A549 (cell line): ENCODE measurements at regions not wholly inside any gene's neighbourhood (a gene's known extent, or its start where the extent isn't known, plus 50 kb on each side); places are given as distances from the start of the nearest gene placed in this dataset.

Source experiments
- ATAC-seq, 2 experiments: fragments of 200-7000 bp in 1 of 2; fragments of >200 bp in 1 of 2; cut with Nextera tagmentation in 1 of 2; cut with Tn5 transposase in 1 of 2; 3 replicates each; pipeline versions ENCODE4 v1.8.0 to v1.9.1; 2018 to 2020; ENCODE audit warnings: mild to moderate bottlenecking in 1 of 2, moderate library complexity in 1 of 2
- CTCF ChIA-PET: fragments of 300-600 bp; sonication (Branson Sonifier 250); formaldehyde crosslinking; extraction: SDS; loops from one replicate; lab custom pipeline; 2021; ENCODE audit warnings: antibody characterized with exemption, inconsistent platforms; lab: Yijun Ruan, JAX
- POLR2A ChIA-PET: fragments of 350-600 bp; formaldehyde crosslinking; extraction: SDS; loops from one replicate; lab custom pipeline; 2021; ENCODE audit warnings: antibody characterized with exemption, inconsistent platforms; lab: Yijun Ruan, JAX
- DNase-seq, 2 experiments: peaks; one replicate each; pipeline versions ENCODE4 v3.0.0 to v3.0.0-alpha.2; 2011 to 2016; ENCODE audit warnings: low read depth in 1 of 2, low spot score in 1 of 2
- FAIRE-seq: peaks from 2 replicates; lab custom pipeline; 2011; peaks lifted over from hg19 to GRCh38; lab: Jason Lieb, UNC
- H3K27ac ChIP-seq, 2 experiments: fragments of >200 bp; sonication (Bioruptor Twin); formaldehyde crosslinking; 3 replicates each; pipeline ENCODE4 v1.5.1; 2016 to 2017
- H3K4me1 ChIP-seq: fragments of >200 bp; sonication (Bioruptor Twin); formaldehyde crosslinking; 3 replicates; pipeline ENCODE4 v1.6.1; 2016
- H3K4me2 ChIP-seq: fragments of >200 bp; sonication (Bioruptor Twin); formaldehyde crosslinking; 3 replicates; pipeline ENCODE4 v1.6.1; 2016
- H3K4me3 ChIP-seq: fragments of >200 bp; sonication (Bioruptor Twin); formaldehyde crosslinking; 3 replicates; pipeline ENCODE4 v1.5.1; 2016
- H3K9me3 ChIP-seq: fragments of >200 bp; sonication (Bioruptor Twin); formaldehyde crosslinking; 3 replicates; pipeline ENCODE4 v1.6.1; 2016
- CBX2 ChIP-seq: fragments of 200-600 bp; sonication (generic); IDR thresholded peaks from 2 replicates; pipeline ENCODE4 v1.6.1; 2016; ENCODE audit warnings: low read depth, mild to moderate bottlenecking, borderline replicate concordance
- CHD2 ChIP-seq: fragments of 150-350 bp; IDR thresholded peaks from 2 replicates; pipeline ENCODE4 v1.6.1; 2014; ENCODE audit warnings: low read length; ENCODE audit not compliant: partially characterized antibody
- EP300 ChIP-seq, 2 experiments: fragments of >200 bp; sonication (Bioruptor Twin); formaldehyde crosslinking; IDR thresholded peaks; 2 replicates in 1 of 2; 3 replicates in 1 of 2; pipeline ENCODE4 v1.6.1; 2016 to 2017
- ESRRA ChIP-seq: fragments of 150-350 bp; IDR thresholded peaks from 2 replicates; pipeline ENCODE4 v1.6.1; 2014; ENCODE audit warnings: mild to moderate bottlenecking, low read length, borderline replicate concordance
- FOSB ChIP-seq: fragments of 250-450 bp; sonication (Bioruptor Pico); IDR thresholded peaks from 2 replicates; pipeline ENCODE4 v1.5.0; 2020; ENCODE audit warnings: mild to moderate bottlenecking, moderate library complexity
- FOXS1 ChIP-seq: fragments of 250-450 bp; sonication (Bioruptor Pico); IDR thresholded peaks from 2 replicates; pipeline ENCODE4 v1.5.0; 2020; ENCODE audit warnings: mild to moderate bottlenecking, moderate library complexity
- HEYL ChIP-seq: fragments of 250-450 bp; sonication (Bioruptor Pico); IDR thresholded peaks from 2 replicates; pipeline ENCODE4 v1.8.0; 2021; ENCODE audit warnings: mild to moderate bottlenecking, moderate library complexity
- HOXA7 ChIP-seq: fragments of 250-450 bp; sonication (Bioruptor Pico); IDR thresholded peaks from 2 replicates; pipeline ENCODE4 v1.5.0; 2020; ENCODE audit warnings: mild to moderate bottlenecking, moderate library complexity
- HOXB13 ChIP-seq: fragments of 250-450 bp; sonication (Bioruptor Pico); IDR thresholded peaks from 2 replicates; pipeline ENCODE4 v1.5.0; 2020; ENCODE audit warnings: low read depth, mild to moderate bottlenecking, moderate library complexity
- HOXB5 ChIP-seq: fragments of 250-450 bp; sonication (Bioruptor Pico); IDR thresholded peaks from 2 replicates; pipeline ENCODE4 v1.5.0; 2020; ENCODE audit warnings: mild to moderate bottlenecking, moderate library complexity
- JUNB ChIP-seq: fragments of >200 bp; sonication (Bioruptor Twin); formaldehyde crosslinking; IDR thresholded peaks from 2 replicates; pipeline ENCODE4 v1.6.1; 2016
- KDM1A ChIP-seq: fragments of 200-600 bp; sonication (generic); IDR thresholded peaks from 2 replicates; pipeline ENCODE4 v1.6.1; 2016; ENCODE audit warnings: low read depth, mild to moderate bottlenecking
- KDM5A ChIP-seq: fragments of 200-600 bp; sonication (generic); IDR thresholded peaks from 2 replicates; pipeline ENCODE4 v1.6.1; 2016; ENCODE audit warnings: antibody characterized with exemption, mild to moderate bottlenecking
- MAFK ChIP-seq: fragments of 450-650 bp; IDR thresholded peaks from 2 replicates; pipeline ENCODE4 v1.6.1; 2014; ENCODE audit not compliant: partially characterized antibody
- NR3C1 ChIP-seq: fragments of >200 bp; sonication (Bioruptor Twin); formaldehyde crosslinking; IDR thresholded peaks from 3 replicates; pipeline ENCODE4 v1.6.1; 2017
- POLR2AphosphoS2 ChIP-seq: conservative IDR thresholded peaks from 2 replicates; pipeline ENCODE4 v1.6.1; 2012; ENCODE audit warnings: low read length, improper control_type of control experiment, inconsistent platforms
- RCOR1 ChIP-seq: fragments of 150-350 bp; IDR thresholded peaks from 2 replicates; pipeline ENCODE4 v1.6.1; 2014; ENCODE audit warnings: antibody characterized with exemption, low read length, low read depth
- RNF2 ChIP-seq: fragments of 200-600 bp; sonication (generic); IDR thresholded peaks from 2 replicates; pipeline ENCODE4 v1.6.1; 2016; ENCODE audit warnings: low read depth, mild to moderate bottlenecking, antibody characterized with exemption, moderate library complexity, borderline replicate concordance
- SMC3 ChIP-seq: fragments of >200 bp; sonication (Bioruptor Twin); formaldehyde crosslinking; IDR thresholded peaks from 3 replicates; pipeline ENCODE4 v1.6.1; 2018; ENCODE audit warnings: inconsistent platforms
- TFCP2L1 ChIP-seq: fragments of 250-450 bp; sonication (Bioruptor Pico); IDR thresholded peaks from 2 replicates; pipeline ENCODE4 v1.5.0; 2021; ENCODE audit warnings: mild to moderate bottlenecking
- TP53 ChIP-seq: fragments of 250-450 bp; sonication (Bioruptor Pico); IDR thresholded peaks from 2 replicates; pipeline ENCODE4 v1.5.0; 2021; ENCODE audit warnings: mild to moderate bottlenecking, moderate library complexity
- ZC3H11A ChIP-seq: fragments of 450-650 bp; IDR thresholded peaks from 2 replicates; pipeline ENCODE4 v1.6.1; 2014; ENCODE audit warnings: antibody characterized with exemption, mild to moderate bottlenecking
- ZFP36 ChIP-seq: fragments of 450-650 bp; IDR thresholded peaks from 2 replicates; pipeline ENCODE4 v1.6.1; 2014; ENCODE audit warnings: borderline replicate concordance; ENCODE audit not compliant: partially characterized antibody
- WGBS: methylation state at CpG from one replicate; pipeline ENCODE4 v1.1.6; 2017; ENCODE audit errors: missing lambda C conversion rate; 5-methylcytosine and 5-hydroxymethylcytosine counted together
- TF ChIP-seq, protein P1 (sequence below): IDR thresholded peaks from 2 replicates; pipeline ENCODE4 v1.6.1; 2012; ENCODE audit warnings: low read depth, borderline replicate concordance
- TF ChIP-seq, protein P2 (sequence below): fragments of >200 bp; sonication (Bioruptor Twin); formaldehyde crosslinking; IDR thresholded peaks from 3 replicates; pipeline ENCODE4 v1.5.1; 2016
- TF ChIP-seq, protein P3 (sequence below): fragments of >200 bp; sonication (Bioruptor Twin); formaldehyde crosslinking; IDR thresholded peaks from 2 replicates; pipeline ENCODE4 v1.6.1; 2016
- TF ChIP-seq, protein P4 (sequence below): fragments of 250-450 bp; sonication (Bioruptor Pico); IDR thresholded peaks from 2 replicates; pipeline ENCODE4 v1.5.0; 2021; ENCODE audit warnings: mild to moderate bottlenecking, moderate library complexity, borderline replicate concordance
- TF ChIP-seq, protein P5 (sequence below): fragments of 250-450 bp; sonication (Bioruptor Pico); IDR thresholded peaks from 2 replicates; pipeline ENCODE4 v1.5.0; 2020; ENCODE audit warnings: low read depth, mild to moderate bottlenecking, moderate library complexity
- TF ChIP-seq, protein P6 (sequence below): IDR thresholded peaks from 2 replicates; pipeline ENCODE4 v1.6.1; 2012
- TF ChIP-seq, protein P7 (sequence below): fragments of >200 bp; sonication (Bioruptor Twin); formaldehyde crosslinking; IDR thresholded peaks from 3 replicates; pipeline ENCODE4 v1.6.1; 2016

DNA sequence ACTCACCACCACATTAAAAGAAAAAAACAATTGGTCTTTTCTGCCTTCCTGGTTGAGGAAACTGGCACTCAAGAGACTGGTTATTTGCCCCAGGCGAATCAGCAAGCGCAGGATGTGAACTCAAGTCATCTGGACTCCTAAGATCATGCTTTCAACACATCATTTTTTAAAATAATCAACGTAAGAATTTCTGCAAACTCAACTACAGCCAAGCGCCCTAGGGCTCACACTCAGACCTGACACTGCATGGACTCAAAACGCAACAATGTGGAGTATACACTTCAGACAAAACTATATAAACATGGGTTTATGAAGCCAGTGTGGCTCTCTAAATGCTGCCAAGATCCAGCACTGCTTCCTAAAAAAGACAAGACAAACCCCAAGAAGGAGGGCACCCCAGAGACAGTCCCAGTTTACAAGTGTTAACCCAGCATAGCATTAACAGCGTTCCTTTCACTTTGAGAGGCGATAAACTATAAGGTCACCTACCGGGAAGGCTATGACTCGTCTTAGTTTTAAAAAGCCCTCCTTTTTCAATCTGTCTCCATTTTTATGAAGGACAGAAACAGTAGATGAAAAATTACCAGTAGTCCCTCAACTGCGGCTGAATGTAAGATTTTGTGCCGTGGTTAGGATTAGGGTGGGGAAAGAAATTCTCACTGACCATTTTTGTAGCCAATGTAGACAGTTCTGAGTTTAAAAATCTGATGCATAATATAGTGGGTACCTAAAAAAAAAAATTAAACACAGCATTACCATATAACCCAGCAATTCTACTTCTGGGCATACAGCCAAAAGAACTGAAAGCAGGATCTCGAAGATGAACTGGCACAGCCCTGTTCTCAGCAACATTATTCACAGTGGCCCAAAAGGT lies 54.8 kb downstream of the SIPA1L2 start:
- TF ChIP-seq CHD2 (no peak), HOXB13 (CRISPR knock-in tag) (no peak), ZC3H11A (no peak), RNF2 (no peak), TP53 (CRISPR knock-in tag) (no peak), JUNB (no peak), CBX2 (no peak), KDM1A (no peak), ESRRA (no peak), RCOR1 (no peak), EP300 (IDR thresholded peaks at IDR 0.05) (no peak), HOXA7 (no peak), HEYL (CRISPR knock-in tag) (no peak), POLR2AphosphoS2 (no peak), HOXB5 (CRISPR knock-in tag) (no peak), KDM5A (no peak), NR3C1 (no peak)
- TF ChIP-seq, protein P1, sequence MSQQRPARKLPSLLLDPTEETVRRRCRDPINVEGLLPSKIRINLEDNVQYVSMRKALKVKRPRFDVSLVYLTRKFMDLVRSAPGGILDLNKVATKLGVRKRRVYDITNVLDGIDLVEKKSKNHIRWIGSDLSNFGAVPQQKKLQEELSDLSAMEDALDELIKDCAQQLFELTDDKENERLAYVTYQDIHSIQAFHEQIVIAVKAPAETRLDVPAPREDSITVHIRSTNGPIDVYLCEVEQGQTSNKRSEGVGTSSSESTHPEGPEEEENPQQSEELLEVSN, result no peak
- TF ChIP-seq, protein P2, sequence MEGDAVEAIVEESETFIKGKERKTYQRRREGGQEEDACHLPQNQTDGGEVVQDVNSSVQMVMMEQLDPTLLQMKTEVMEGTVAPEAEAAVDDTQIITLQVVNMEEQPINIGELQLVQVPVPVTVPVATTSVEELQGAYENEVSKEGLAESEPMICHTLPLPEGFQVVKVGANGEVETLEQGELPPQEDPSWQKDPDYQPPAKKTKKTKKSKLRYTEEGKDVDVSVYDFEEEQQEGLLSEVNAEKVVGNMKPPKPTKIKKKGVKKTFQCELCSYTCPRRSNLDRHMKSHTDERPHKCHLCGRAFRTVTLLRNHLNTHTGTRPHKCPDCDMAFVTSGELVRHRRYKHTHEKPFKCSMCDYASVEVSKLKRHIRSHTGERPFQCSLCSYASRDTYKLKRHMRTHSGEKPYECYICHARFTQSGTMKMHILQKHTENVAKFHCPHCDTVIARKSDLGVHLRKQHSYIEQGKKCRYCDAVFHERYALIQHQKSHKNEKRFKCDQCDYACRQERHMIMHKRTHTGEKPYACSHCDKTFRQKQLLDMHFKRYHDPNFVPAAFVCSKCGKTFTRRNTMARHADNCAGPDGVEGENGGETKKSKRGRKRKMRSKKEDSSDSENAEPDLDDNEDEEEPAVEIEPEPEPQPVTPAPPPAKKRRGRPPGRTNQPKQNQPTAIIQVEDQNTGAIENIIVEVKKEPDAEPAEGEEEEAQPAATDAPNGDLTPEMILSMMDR, result no peak
- TF ChIP-seq, protein P3, sequence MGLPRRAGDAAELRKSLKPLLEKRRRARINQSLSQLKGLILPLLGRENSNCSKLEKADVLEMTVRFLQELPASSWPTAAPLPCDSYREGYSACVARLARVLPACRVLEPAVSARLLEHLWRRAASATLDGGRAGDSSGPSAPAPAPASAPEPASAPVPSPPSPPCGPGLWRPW, result no peak
- no peak for ATAC-seq
- DNase-seq, result no peak
- FAIRE-seq, result no peak
- Histone ChIP-seq H3K4me1 (no peaks in the 10 kb centered on the region), H3K4me2 (no peak overlapping the region), H3K4me3 (no peak overlapping the region), H3K9me3 (no peaks in the 10 kb centered on the region), H3K27ac (no peak overlapping the region)
- CTCF ChIA-PET, result no interaction called here
- 81% methylated on average over 12 of the region's 12 CpGs for WGBS
- POLR2A ChIA-PET, result no interaction called here

DNA sequence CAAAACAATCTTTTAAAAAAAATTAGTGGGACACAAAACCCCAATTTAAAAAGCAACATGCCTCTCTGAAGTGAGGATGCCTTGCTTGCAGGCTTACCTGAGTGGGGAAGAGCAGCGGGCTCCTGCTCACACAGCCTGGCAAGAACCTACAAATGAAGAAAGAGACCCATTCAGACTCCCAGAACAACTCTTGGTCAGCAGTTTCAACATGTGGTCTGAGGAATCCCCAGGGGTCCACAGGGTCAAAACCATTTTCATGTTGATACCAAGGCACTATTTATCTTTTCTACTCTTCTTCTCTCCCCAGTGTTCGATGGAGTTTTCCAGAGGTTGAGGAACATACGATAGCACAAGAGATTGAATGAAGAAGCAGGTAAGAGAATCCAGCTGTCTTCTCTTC lies 55.9 kb downstream of the SIPA1L2 start:
- POLR2A ChIA-PET, result no interaction called here
- no peak for FAIRE-seq
- Histone ChIP-seq H3K4me2 (no peak overlapping the region), H3K4me3 (no peak overlapping the region), H3K4me1 (no peaks in the 10 kb centered on the region; the same call in 2 of the 3 replicates), H3K9me3 (no peaks in the 10 kb centered on the region)
- CTCF ChIA-PET, result no interaction called here
- 94% methylated on average over 3 of the region's 3 CpGs for WGBS
- ATAC-seq, result no peak
- TF ChIP-seq, protein P4, sequence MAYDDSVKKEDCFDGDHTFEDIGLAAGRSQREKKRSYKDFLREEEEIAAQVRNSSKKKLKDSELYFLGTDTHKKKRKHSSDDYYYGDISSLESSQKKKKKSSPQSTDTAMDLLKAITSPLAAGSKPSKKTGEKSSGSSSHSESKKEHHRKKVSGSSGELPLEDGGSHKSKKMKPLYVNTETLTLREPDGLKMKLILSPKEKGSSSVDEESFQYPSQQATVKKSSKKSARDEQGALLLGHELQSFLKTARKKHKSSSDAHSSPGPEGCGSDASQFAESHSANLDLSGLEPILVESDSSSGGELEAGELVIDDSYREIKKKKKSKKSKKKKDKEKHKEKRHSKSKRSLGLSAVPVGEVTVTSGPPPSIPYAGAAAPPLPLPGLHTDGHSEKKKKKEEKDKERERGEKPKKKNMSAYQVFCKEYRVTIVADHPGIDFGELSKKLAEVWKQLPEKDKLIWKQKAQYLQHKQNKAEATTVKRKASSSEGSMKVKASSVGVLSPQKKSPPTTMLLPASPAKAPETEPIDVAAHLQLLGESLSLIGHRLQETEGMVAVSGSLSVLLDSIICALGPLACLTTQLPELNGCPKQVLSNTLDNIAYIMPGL (CRISPR knock-in tag), result no peak
- no peak for TF ChIP-seq TFCP2L1 (CRISPR knock-in tag)
- TF ChIP-seq, protein P5, sequence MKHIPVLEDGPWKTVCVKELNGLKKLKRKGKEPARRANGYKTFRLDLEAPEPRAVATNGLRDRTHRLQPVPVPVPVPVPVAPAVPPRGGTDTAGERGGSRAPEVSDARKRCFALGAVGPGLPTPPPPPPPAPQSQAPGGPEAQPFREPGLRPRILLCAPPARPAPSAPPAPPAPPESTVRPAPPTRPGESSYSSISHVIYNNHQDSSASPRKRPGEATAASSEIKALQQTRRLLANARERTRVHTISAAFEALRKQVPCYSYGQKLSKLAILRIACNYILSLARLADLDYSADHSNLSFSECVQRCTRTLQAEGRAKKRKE (CRISPR knock-in tag), result no peak
- no peak for TF ChIP-seq MAFK
- no peak for TF ChIP-seq FOSB (CRISPR knock-in tag)
- TF ChIP-seq, protein P6, sequence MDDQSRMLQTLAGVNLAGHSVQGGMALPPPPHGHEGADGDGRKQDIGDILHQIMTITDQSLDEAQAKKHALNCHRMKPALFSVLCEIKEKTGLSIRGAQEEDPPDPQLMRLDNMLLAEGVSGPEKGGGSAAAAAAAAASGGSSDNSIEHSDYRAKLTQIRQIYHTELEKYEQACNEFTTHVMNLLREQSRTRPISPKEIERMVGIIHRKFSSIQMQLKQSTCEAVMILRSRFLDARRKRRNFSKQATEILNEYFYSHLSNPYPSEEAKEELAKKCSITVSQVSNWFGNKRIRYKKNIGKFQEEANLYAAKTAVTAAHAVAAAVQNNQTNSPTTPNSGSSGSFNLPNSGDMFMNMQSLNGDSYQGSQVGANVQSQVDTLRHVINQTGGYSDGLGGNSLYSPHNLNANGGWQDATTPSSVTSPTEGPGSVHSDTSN, result no peak
- TF ChIP-seq ZFP36, result no peak
- no peak for TF ChIP-seq CHD2
- TF ChIP-seq SMC3, result no peak
- TF ChIP-seq FOXS1 (CRISPR knock-in tag), result no peak
- TF ChIP-seq, protein P7, sequence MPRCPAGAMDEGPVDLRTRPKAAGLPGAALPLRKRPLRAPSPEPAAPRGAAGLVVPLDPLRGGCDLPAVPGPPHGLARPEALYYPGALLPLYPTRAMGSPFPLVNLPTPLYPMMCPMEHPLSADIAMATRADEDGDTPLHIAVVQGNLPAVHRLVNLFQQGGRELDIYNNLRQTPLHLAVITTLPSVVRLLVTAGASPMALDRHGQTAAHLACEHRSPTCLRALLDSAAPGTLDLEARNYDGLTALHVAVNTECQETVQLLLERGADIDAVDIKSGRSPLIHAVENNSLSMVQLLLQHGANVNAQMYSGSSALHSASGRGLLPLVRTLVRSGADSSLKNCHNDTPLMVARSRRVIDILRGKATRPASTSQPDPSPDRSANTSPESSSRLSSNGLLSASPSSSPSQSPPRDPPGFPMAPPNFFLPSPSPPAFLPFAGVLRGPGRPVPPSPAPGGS, result no peak
- TF ChIP-seq, all 56 proteins: peak for 0
- no peak overlapping the region for H3K27ac ChIP-seq
- no peak for DNase-seq
